Renal cortex interstitium (tissue), 11 donors: ENCODE measurements at regions not wholly inside any gene's neighbourhood (a gene's known extent, or its start where the extent isn't known, plus 50 kb on each side); places are given as distances from the start of the nearest gene placed in this dataset.
"Not testable (repeated sequence)": the region's sequence is repeated elsewhere in the genome, so short reads cannot be mapped to it uniquely, and the experiment has no call there.

Experiments
- DNase-seq, 11 donors: peaks; one replicate each; pipeline ENCODE4 v3.0.0-alpha.2; 2013; ENCODE audit warnings: low read depth in 9 of 11, low spot score in 4 of 11; ENCODE audit errors: extremely low read depth in 1 of 11

DNA sequence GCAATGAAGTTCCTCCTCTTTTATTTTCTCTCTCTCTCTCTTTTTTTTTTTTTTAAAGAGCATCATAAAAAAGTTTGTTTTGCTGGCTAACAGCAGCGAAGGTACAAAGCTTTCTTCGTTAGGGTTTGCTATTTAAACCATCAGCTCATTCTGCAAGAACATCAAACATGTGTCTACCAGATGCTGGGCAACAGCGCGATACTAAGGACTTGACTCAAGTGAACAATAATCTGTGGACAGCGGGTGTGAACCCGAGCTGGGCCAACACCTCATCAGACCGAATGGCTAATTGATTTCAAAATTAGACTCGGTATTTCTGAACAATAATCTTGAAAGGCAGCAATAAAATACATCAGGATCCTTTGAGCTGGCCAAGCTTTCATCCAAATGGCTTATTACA lies 246.4 kb downstream of the FBXO8 start:
- no peak for DNase-seq

- DNase-seq = no peak
Measured at GRCh38 chr4:174036576-174036975, 246.9 kb downstream of the FBXO8 start.

DNA sequence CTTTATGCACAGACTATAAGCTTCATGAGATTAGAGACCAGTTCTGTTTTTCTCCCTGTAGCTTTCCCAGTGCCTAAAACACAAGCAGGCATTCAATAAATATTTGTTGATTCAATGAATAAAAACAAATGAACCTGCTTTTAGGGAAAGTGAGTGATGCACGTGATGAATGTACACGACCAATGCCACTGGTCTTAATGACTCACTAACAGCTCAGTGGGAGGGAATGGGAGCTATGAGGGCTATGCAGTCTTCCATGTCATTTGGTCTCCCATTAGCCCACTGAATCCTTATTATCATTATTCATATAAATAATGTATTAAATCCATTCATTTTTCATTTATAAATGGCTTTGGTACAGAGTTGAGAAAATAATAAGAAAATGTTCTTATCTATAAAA lies 247.4 kb downstream of the FBXO8 start:
- no peak for DNase-seq

- no peak for DNase-seq
Measured at GRCh38 chr4:174023641-174024040, 259.8 kb downstream of the FBXO8 start.

DNA sequence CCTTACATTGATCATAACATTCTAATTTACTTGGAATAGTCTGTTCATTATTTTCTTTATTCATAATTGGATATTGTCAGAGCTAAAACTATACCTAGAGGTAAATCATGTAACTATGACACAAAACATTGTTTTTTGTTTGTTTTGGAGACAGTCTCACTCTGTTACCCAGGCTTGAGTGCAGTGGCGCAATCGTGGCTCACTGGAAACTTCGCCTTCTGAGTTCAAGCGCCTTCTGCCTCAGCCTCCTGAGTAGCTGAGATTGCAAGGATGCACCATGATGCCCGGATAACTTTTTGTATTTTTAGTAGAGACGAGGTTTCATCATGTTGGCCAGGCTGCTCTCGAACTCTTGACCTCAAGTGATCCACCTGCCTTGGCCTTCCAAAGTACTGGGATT lies 265.2 kb downstream of the FBXO8 start:
- no peak for DNase-seq

GRCh38 chr4:174016251-174016650 lies 267.2 kb downstream of the FBXO8 start:
- DNase-seq = no peak

DNA sequence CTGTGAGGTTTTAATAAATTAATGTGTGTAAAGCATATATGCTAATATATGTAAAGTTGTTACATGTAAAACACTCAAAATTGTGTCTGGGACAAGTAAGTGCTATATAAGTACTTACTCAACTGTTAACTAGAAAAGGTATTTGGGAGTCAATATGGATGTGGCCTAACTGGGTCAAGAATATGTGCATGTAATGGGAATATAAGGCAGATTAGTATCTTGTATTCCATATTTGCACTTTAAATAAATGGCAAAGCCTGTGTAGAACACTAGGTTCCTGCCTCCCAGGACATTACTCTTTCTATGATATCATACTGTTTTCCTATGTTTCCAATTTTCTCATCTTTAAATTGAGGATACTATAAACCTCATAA lies 270.6 kb downstream of the FBXO8 start:
- DNase-seq = no peak

DNA sequence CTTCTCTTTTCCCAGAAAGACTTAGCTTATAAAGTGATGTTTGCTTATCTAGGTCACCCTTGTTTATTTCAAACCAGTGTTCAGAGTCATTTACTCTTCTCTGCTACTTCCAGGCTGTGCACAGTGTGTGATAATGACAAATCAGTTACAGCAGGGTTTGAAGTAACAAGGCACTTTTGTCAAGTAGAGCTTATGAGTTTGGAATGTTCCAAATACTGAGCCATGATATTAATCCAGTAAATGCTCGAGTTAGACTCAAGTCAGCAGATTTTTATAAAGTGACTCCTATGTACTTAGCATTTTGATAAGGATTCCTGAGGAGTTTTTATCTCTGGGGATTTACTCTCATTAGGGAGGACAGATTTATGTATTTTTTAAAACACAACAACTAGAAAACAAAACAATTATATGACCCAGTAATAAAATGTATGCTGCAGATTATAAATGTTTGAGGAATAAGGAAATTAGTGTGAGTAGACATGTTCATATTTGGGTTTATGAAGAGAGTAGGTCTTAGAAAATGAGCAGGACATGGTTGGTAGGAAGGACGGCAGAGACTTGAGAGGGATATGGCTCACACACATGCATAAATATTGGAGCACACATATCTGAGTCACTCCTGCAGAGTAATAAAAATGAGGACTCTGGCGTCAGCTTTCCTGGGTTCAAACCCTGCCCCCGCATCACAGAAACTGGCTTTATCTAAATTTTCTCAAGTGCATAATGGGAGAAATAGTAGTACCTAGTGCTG lies 271.2 kb downstream of the FBXO8 start:
- no peak for DNase-seq

GRCh38 chr4:174010547-174010946 lies 272.9 kb downstream of the FBXO8 start:
- no peak for DNase-seq

DNA sequence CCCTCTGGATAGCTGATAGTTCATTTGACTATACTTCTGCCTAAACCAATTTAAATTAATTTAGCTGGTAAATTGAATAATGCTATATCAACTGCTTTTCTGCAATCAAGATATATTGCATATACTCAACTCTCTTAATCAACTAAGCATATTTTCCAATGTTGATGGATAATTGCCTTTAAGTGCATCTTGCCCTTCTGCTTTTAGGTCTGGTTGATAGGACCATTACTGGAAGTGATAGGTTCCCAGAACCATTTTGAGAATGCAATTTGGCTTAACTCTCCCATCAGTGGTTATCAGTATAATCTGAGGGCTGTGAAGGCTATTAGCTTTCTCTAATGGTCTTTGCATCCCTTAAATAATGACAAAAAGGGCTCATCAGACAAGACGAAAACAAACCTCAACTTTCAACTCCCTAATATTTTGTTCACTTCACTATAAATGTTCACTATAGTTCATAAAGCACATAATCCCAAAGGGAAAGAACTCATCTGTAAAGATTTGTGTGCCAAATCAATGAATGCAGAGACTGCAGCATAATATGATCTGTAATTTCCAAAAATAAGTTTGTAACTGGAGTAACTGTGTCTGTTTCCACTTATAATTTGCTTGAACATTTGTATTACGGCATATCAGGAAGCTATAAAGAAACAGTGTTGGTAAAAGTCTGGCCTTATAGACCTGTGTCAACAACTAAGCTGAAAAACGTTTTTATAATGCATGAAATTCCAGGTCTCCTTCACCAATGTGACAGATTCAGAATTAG lies 273.6 kb downstream of the FBXO8 start:
- DNase-seq = no peak

DNA sequence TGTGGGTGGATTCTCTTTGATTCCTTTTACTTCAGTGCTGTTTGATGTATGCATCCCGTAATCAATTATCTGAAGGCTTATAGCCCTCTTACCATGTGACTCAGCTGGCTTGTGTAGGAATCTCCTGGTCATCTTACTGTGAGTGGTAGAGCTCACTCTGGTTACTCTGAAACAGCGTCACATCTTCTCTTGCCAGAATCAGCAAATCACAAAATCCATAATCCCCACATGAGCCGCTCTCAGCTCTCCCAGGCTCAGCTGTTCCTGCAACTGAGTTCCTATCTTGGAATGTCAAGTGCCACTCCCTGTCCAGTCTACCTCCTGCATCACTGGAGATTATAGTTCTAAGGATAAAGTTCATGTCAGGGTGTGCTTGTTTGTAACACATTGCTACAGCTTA lies 278.0 kb downstream of the FBXO8 start:
- no peak for DNase-seq

- no peak for DNase-seq
Measured at GRCh38 chr4:173998471-173999144, 284.9 kb downstream of the FBXO8 start.

DNA sequence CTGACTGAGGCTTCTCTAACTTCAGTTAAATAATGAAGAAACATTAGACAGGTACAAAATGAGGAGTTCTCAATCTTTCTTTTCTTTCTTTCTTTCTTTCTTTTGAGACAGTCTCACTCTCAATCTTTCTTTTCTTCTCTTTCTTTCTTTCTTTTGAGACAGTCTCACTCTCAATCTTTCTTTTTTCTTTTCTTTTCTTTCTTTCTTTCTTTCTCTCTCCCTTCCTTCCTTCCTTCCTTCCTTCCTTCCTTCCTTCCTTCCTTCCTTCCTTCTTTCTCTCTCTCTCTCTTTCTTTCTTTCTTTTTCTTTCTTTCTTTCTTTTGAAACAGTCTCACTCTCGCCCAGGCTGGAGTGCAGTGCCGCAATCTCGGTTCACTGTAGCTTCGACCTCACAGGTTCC lies 287.7 kb downstream of the FBXO8 start:
- DNase-seq = not testable (repeated sequence)

DNA sequence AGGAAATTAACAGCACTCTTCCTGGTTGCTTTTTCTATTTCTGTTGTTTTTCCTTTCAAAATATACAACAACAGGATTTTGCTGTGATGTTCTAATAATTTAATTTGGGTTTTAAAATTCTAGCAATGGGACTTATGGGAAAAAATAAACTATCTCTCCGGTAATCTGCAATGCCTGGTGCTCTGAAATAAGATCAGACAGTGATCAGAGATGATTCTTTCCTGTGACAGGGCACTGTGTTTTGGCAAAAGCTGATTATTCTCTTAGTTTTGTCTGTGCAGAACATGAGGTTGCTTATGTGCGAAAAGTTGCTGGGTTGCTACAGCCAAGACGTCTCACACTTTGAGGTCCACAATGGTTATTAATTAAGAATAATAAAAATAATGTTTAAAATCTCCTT lies 291.7 kb downstream of the FBXO8 start:
- no peak for DNase-seq

- DNase-seq = no peak
Measured at GRCh38 chr4:173991316-173991715, 292.2 kb downstream of the FBXO8 start.

GRCh38 chr4:173990869-173991210 lies 292.6 kb downstream of the FBXO8 start:
- peak; percentile 13 to 60 (median 39) for DNase-seq

GRCh38 chr4:173990126-173990868 lies 293.2 kb downstream of the FBXO8 start:
- peak in 3 of 11 donors; percentile 4 to 9 (median 8) for DNase-seq

GRCh38 chr4:173963523-173963922 lies 319.9 kb downstream of the FBXO8 start:
- DNase-seq = not testable (repeated sequence)

DNA sequence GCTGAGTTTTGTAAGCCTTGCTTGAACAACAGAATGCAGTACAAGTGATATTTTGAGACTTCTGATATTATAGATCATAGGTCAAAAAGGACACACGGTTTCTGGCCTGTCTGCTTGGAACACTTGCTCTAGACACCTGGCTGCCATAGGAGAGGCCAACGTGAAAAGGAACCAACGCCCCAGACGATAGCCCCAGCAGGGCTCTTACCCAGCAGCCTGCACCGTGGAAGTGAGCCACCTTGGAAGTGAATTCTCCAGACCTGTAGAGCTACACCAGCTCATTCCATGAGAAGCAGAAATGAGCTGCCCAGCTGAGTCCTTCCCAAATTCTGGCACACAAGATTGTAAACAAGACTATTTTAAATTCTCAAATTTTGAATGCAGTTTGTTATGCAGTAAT lies 323.1 kb downstream of the FBXO8 start:
- DNase-seq = no peak

DNA sequence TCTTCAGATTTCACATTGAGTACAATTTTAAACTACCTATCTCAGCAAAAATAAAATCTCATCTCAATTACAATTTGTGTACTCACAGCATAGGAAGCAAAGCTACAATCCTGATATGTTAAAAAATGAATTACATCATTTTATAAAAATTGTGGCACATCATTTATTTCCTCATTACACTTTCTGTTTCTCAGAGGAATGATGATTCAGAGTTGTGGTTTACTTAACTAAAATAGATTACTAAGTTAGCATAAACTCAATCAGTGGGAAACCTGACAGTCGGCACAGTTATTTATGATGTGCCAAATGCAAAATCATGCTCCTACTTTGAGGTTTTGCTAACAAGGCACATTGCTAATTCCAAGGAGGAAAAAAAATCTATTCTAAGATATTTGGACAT lies 325.0 kb downstream of the FBXO8 start:
- DNase-seq = no peak
